NCI-H1105 treated with DMSO at 0.1 percent for 48 hours (cell line): ENCODE measurements at regions not wholly inside any gene's neighbourhood (a gene's known extent, or its start where the extent isn't known, plus 50 kb on each side); places are given as distances from the start of the nearest gene placed in this dataset.
"Not testable (repeated sequence)": the region's sequence is repeated elsewhere in the genome, so short reads cannot be mapped to it uniquely, and the experiment has no call there.

Experiments used
- DNase-seq: peaks from one replicate; lab custom pipeline; 2025; lab: John Stamatoyannopoulos, UW

DNA sequence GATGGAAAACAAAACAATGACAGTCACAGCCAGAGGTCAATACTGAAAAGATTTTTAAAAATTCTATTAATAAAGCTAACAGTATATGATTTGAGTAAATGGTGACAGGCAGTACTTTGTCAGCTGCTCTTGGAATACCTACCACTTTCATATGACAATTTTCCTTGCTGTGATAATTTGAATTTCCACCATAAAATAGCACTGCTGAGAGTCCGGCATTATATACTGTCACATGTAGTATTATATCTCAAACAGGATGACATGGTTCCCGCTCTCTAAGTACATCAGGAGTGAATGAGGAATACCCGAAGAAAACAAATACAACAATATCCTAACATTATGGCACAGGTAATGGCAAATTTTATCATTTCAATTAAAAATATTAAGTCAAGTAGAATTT, 146.8 kb upstream of the TMPRSS15 start:
- no peak for DNase-seq

DNA sequence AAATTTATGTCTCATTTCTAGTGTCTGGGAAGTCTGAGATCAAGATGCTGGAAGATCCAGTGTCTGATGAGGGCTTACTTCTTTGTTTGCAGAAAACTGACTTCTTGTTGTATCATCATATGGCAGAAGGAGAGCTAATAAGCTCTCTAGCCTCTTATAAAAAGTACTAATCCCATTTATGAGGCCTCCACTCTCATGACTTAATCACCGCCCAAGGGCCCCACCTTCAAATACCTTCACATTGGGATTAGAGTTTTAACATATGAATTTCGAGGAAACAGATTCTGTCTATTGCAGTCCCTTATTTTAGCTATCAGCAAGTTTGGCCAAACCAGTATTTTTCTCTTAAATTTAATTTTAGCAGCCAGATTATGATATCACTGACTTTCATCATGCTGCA, 150.2 kb upstream of the TMPRSS15 start:
- no peak for DNase-seq

DNA sequence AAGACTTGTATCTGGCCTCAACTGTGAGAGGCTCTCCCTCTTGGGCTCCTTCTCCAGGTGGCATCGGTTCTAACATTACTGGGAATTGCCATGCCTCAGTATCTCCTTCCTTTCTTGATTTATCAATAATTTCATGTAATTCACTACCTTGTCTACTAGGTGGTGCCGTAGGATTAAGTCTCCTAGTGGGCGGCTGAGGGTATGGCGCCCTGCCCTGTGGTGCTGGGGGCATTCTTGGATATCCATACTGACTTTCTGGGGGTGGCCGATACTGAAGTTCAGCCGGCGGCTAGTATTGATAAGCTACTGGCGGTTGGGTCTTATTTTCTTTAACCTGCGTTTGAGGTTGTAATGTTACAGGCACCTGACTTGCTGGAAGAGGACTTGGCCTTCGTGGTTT, 164.2 kb upstream of the TMPRSS15 start:
- DNase-seq: not testable (repeated sequence)

DNA sequence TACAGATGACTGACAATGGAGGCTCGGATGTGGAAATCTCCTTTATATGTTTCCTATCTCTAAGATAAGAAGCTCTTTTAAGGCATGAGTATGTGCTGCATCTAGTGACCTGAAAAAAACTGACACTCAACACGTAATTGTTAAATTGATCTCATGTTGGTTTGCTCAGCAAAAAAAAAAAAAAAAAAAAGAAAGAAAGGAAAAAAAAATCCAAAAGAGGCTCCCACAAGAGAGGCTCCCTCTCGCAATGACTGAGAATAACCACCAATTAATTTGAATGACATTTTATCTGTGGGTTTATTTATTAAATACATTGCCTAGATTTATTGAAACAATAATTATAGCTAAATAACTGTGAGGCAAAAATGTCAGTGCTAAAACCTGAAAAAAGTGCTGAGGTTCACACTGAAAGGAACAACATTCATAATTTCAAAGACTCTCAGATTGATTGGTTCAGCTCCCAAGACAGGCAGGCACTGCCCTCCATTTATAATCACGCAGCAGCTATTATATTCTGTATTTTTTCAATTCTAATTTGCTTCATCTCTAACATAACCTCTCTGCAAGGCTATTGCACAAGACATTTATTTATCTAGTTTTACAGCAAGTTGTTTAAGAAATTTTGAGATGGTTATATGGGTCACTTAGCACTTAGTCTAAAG, 184.5 kb upstream of the TMPRSS15 start:
- no peak for DNase-seq

DNA sequence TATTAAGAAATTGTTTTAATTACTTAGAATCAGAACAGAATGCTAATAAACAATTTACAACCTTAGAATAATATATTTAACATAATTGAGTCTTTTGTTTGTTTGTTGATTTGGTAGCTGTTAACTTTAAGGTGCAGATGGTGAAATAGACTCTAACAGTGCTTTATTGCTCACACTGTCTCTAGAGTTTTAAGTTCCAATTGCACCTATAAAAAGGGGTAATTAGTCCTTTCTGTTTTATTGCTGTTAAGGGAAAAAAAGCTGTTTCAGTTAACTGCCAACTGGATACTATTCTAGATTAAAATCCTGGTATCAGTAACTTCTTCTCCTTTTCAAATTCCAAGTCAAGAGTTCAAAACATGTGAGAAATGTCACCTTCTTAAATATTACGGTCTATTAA, 197.6 kb upstream of the TMPRSS15 start:
- DNase-seq: peak; percentile 21

DNA sequence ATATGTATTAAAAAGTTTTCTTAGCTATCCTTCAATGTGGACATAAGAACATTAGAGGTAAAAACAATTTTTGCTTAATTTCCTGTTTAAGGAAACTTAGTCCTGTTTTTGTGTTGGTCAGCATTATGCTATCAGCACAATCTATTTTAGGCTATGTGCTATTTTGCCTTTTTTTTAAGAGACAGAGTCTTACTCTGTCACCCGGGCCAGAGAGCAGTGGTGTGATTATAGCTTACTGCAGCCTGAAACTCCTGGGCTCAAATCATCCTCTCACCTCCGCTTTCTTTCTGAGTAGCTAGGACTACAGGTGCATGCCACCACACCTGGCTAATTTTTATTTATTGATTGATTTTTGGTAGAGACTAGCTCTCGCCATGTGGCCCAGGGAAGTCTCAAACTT, 199.1 kb upstream of the TMPRSS15 start:
- no peak for DNase-seq

DNA sequence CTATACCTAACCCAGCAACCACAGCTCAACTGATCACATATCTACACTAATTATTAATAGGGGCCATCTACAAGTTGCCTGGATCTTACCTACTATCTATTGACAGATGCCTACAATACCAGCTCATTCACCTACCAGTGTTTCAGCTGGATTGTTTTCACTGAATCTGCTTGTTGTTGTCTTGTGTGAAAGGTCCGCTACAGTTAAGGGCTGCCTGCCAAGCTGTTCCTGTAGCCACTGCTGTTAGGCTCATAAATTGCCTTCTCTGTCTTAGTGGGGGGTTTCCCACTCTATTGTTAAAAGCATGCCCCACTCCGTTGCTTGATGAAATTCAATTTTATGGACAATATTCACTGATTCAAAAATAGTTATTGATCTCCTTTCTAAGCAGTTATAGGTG, 199.7 kb upstream of the TMPRSS15 start:
- DNase-seq: peak; percentile 78

DNA sequence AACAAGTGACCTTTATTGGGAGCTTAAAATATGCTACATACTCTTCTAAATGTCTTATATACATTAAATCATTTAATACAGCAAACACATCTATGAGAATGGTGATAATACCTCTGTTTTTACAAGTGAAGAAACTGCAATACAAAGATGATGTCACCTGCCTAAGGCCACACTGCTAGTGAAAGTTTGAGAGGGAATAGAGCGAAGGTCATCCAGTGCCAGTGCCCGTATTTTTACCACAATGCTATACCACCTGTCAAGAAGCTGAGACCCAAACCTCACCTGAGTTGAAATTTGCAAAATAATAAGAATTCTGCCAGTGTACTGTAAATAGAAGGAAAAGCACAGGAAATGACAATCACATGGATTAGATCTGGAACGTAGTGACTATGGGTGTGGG, 200.4 kb upstream of the TMPRSS15 start:
- DNase-seq: no peak

DNA sequence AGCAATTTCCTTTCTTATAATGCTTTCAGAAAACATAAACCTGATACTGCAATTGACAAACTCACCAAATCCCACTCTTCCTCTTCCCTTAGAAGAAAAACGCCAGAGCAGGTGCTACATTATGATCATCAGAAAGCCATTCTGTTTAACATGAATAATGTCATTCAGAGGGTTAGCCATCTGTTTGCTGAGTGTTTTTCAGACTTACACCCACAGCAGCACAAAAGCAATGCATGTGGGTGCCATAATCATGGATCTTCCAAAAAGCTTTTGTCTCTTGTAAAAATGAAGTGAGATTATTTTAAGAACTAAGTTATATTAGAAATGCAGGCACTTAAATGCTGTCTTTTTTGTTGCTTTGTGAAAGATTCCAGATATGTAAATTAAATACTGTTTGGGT, 204.6 kb upstream of the TMPRSS15 start:
- DNase-seq: peak; percentile 91

DNA sequence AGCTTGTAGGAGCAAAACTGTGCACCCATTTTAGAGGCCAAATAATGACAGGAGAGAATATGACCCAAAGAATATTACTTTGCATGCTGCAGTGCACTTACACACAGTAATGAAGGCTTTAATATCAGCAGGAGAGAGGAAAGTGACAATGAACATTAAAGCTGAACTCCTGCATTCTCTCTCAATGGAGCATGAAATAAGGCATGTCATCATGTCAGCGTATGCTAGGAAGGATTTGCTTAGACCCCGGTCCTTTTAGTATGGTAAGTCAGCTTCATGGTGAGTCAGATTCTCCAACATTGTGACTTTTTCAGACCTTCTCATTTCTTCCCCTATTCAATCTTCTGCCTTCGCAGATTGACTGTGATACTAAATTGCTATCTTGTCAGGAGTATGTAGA, 210.7 kb upstream of the TMPRSS15 start:
- DNase-seq: no peak

DNA sequence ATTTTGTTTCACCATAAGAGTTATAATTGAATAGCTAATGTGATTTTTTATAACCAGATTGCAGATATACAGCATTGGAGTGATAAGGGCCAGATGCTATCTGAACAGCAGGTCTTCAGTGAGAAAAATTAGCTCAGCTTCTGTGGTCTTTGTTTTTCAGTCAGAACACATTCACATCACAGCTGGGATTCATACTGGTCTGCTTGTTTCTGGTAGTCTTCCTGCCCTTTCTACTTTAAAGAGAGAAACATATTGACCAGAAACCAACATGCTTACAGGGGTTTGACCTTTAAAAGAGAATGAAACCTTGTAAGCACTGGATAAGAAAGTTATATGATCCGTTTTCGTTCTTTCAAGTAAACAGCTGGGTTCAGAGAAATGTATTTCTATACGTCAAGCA, 213.7 kb upstream of the TMPRSS15 start:
- DNase-seq: no peak

DNA sequence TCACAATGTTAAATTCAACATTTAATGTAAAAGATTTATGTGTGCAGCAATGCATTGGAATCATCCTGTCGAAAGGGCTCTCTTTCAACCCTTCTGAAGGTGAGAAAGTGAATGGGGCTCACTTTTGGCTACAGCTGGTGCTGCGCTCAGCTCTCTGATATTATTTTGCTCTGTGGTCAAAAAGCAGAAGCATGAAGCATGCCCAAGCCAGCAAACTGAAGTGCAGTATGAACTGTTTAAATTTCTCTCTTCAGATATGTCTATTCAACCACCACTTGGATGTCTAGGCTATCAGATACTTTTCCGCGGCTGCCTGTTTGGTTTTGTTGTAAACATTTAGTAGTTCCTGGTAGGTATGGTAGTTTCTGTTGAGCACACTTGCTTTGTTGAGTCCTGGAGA, 216.9 kb upstream of the TMPRSS15 start:
- no peak for DNase-seq

DNA sequence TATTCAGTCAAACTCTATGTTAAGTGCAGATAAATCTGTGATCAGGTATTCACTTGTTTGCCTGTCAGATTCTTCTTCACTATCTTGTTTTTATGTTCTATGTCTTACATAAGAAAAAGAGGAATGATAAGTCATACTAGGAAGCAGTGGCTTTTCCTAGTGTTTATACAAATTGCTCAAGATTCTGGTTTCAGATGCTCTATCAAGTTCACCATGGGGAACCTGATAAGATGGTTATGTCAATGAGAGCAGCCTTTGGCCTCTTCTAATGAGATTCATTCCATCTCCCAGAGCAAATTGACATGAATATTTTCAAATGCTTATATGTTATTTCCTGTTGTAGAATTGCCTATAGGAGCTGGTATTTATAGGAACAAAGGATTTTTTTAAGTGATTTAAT, 218.8 kb upstream of the TMPRSS15 start:
- no peak for DNase-seq

DNA sequence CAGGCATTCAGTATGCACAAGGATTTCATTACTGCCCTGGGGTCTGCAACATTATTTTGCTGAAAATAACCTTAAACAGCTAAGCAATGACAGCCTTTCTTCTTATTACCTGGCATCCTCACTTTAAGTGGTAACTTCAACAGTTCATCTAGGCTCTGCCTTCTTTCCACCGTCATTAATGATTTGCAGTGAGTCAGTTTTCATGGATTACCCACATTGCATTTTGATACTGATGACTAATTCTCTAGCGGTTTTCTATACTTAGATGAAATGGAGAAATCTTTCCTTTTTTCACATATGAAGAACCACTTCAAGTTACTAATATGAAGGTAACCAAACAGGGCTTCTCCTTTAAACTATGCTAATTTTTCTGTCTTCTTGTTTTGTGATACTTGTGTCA, 226.9 kb upstream of the TMPRSS15 start:
- DNase-seq: no peak

DNA sequence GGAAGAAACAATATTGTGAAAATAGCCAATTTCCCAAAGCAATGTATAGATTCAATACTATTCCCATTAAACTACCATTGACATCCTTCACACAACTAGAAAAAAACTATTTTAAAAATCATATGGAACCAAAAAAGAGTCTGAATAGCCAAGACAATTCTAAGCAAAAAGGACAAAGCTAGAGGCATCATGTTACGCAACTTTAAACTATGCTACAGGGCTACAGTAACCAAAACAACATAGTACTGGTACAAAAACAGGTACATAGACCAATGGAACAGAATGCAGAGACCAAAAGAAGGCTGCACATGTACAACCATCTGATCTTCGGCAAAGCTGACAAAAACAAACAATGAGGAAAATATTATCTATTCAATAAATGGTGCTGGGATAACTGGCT, 233.3 kb upstream of the TMPRSS15 start:
- DNase-seq: no peak

DNA sequence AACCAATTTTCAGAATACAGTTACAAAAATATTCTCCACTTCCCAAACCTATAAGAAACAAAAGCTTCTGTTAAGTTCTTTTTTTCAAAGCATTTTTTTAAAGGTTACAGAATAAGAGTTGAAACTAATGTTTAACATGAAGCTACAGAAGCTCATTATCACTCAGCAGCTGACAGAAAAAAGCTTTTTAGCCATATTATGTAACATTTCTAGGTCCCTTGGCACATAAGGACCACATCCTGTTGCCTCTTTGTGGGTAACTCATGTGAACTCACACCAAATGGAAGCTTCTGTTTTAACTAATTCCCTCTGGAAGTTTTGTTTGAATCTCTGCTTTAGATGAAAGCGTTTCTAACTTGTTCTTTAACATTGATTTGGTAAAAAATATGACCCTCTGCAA, 242.5 kb upstream of the TMPRSS15 start:
- no peak for DNase-seq

DNA sequence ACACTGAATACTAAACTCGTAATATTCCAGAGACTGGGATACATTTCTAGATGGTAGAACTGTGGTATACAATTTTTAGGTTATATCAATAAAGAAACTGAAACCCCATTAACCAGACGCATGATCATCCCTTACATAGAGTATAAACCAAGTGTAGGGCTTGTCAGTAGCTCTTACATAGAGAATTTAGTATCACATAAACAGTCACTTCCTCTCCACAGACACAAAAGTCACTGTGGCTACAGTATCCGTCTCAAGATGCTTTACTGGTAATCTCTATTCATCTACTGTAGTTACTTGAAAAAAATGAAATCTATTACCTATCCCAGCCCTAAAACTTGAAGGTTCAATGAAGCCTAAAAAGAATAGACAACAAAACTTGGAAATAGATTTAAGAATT, 252.3 kb upstream of the TMPRSS15 start:
- no peak for DNase-seq

DNA sequence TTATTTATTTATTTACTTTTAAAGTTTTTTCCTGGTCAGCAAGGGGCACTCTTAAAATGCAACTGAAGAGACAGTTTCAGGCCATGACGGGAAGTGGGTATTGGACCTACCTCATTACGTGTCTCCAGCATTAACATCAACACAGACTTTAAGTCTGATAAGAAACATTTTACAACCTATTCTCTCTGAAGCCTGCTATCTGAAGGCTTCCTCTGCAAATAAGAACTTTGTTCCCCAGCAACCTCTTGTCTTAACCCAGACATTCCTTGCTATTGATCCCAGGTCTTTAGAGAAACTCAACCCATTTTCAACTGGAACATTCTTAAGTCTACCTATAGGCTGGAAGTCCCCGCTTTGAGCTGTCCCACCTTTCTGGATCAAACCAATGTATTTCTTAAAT, 258.3 kb upstream of the TMPRSS15 start:
- no peak for DNase-seq

DNA sequence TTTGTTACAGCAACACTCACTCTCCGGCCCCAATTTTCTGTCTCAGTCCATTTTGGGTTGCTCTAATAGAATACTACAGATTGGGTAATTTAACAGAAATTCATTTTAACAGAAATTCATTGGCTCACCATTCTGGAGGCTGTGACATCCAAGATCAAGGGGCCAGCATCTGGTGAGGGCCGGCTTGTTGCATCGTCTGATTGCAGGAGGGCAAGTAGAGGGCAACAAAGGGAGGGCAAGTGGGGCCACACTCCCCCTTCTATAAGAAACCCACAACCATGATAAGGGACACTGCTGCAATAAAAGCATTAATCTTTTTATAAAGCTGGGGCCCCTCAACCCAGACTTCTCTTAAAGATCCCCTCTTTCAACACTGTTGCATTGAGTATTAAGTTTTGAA, 260.1 kb upstream of the TMPRSS15 start:
- DNase-seq: no peak

DNA sequence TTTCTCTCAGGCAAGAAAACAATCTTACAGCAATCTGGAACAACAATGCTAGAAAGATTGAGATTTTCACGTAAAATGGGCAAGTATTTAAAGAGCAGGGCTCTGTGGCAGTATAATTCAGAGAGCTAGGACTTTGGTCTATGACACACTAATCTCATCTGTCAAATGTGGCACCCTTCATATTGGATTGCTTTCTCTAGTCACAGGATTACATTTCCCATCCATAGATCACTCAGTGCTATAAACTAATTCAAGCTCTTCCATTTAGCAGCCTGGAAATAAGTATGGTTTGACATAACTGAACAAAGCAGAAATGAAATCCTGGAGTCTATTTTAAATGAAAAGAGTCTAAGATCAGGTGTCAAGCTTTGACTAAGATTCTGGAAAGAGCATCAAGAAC, 263.1 kb upstream of the TMPRSS15 start:
- no peak for DNase-seq

DNA sequence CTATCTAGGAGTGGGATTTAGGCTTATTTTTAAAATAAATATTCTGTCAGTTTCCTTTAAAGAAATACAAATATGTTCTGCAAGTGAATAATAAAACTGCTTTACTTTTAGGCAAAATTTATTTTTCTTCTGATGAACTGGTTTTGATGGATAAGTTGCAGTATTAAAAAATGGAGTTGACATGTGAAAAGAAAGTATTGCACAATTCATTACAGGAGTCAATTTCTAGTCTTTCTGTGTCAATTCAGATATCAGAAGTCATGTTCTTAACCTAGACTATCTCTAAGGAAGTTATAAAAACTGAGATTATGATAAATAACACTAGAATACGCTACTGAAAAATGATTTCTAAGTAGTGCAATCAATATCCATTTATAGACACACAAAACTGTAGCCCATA, 270.2 kb upstream of the TMPRSS15 start:
- DNase-seq: no peak

DNA sequence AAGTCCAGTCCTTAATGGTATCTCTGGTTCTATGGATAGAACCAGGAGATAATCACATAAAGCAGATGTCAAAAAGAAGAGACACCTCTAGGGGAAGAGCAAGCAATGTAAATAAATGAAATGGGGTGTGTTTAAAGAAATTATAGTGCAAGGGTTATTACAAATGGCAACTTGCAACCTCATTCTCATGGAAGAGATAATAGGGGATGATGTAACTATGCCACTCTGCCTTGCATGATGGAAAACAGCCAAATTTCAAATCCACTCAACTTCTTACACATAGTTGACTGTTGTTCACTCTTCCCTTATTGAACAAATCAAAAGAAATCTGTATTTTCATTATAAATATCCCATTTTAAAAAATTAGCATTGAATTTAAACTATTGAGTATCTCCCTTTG, 274.0 kb upstream of the TMPRSS15 start:
- peak; percentile 32 for DNase-seq

DNA sequence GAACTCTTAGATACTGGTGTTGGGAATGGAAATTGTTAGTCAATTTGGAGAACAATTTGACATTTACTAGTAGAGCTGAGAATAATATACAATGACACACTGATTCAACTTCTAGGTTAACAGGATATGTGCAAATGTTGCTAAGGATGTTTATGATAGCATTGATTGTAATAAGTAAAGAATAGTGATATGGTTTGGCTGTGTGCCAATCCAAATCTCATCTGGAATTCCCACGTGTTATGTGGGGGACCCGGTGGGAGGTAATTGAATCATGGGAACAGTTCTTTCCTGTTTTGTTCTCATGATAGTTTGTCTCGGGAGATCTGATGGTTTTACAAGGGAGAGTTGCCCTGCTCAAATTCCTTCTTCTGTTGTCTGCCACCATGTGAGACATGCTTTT, 302.4 kb upstream of the TMPRSS15 start:
- DNase-seq: no peak

DNA sequence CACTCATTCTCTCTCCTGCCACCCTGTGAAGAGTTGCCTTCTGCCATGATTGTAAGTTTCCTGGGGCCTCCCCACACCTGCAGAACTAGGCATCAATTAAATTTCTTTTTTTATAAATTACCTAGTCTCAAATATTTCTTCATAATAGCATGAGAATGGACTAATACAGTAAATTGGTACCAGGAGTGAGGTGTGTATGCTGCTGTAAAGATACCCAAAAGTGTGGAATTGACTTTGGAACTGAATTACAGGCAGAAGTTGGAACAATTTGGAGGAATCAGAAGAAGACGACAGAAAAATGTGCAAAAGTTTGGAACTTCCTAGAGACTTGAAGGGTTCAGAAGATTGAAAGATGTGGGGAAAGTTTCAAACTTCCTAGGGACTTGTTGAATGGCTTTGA, 308.1 kb upstream of the TMPRSS15 start:
- DNase-seq: no peak

DNA sequence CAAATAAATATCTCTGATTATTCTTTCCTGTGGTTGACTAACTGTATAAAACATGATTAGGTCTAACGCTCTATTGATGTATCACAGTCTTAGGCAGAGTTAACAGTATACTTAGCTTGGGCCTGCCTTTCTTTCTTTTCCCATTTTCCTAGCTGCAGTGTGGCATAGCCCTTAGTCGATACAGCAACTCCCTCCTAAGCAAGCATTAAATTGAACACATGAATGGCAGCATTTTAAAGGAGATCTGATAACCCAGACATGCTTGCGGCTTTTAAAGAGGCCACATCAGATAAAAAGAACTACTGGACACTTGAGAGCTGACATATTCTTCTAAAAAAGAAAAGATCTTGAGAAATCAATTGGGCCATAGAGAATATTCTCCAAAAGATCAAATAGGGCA, 312.0 kb upstream of the TMPRSS15 start:
- DNase-seq: no peak
